EH (cell line): ENCODE measurements at regions not wholly inside any gene's neighbourhood (a gene's known extent, or its start where the extent isn't known, plus 50 kb on each side); places are given as distances from the start of the nearest gene placed in this dataset.
"Not testable (repeated sequence)": the region's sequence is repeated elsewhere in the genome, so short reads cannot be mapped to it uniquely, and the experiment has no call there.

ENCODE experiments used
- DNase-seq: peaks from one replicate; pipeline ENCODE4 v3.0.0-alpha.2; 2015; ENCODE audit warnings: low read depth

DNA sequence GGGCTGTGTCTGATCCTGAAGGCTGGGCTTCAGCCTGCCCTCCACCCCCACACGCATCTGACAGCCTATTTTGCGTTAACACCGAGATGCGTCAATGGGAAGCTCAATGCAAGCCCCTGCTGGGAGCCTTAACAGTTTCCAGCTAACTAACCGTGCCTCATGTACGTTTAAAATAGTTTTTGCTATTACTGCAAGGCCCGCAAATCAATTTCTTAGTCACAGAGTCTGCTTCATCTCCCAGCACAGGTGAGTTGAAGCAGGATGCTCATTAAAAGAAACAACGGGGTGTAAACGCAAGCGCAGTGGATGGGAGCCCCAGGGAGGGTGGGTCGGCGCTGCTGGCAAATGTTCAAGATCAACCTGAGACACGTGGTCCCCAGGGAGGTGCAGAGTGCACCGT is 142.8 kb upstream of the PHACTR3 start:
- no peak for DNase-seq

DNA sequence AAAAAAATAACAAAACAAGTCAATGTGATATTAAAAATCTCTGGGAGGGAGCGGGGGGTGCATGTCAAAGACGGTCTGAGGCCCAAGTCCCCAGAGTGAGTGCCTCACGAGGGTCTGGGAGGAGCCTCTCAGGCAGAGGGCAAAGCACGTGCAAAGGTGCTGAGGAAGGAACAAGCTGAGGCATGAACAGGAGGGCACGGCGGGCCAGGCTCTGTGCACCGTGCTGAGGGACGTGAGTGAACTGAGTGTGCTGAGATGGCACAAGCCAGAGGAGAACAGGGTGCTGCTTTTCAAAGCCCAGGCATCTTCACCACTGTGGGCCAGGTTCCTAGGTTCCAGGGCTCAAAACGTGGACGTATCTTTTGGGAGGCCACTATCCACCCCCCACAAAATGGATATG is 142.1 kb upstream of the PHACTR3 start:
- DNase-seq, result no peak

DNA sequence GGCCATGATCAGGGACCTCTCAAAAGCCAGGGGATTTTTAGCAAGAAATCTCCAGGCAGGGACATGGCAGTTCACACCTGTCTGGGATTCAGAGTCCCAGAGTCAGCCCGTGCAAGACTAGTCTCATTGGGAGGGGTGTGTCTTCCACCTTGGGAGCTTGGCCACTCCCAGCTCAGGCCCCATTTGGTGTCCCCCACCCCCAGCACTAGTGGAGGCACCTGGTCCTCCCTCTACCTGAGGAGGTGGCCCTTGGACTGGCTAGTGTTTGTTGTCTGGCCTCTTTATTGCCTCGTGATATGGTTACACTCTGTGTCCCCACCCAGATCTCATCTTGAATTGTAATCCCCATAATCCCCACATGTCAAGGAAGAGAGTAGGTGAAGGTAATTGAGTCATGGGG is 140.8 kb upstream of the PHACTR3 start:
- DNase-seq, result no peak

DNA sequence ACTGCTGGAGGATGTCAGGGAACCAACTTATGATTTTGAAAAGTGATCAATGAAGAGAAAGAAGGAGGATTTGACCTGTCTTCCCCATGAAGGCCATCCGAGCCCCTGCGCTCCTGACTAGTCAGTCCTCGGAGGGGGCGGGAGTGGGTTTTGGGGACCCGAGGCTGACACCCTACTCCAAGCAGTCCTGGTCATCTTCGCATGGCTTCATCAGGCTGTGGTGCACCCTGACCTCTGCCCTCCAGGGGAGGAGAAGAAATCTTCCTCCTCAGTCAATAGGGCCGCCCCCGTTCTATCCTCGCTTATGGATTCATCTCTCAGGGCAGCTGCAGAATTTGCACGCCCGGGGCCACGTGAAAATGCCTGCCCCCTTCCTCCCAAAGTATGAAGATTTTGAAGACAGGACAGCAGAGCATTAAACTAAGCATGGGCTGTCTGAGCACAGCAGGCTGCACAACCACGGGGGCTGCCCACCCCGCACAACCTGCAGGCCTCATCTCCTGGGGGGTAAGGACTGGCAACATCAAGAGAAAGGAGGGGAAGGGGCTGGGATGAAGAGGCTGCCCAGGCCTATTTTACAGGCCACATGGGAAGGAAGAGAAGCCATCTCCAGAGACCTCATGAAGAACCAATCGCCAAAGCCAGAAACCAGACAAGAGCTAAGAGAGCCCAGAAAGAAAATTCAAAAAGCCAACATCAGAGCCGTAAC is 138.1 kb upstream of the PHACTR3 start:
- no peak for DNase-seq

GRCh38 chr20:59468831-59469230 is 135.5 kb upstream of the PHACTR3 start:
- no peak for DNase-seq

DNA sequence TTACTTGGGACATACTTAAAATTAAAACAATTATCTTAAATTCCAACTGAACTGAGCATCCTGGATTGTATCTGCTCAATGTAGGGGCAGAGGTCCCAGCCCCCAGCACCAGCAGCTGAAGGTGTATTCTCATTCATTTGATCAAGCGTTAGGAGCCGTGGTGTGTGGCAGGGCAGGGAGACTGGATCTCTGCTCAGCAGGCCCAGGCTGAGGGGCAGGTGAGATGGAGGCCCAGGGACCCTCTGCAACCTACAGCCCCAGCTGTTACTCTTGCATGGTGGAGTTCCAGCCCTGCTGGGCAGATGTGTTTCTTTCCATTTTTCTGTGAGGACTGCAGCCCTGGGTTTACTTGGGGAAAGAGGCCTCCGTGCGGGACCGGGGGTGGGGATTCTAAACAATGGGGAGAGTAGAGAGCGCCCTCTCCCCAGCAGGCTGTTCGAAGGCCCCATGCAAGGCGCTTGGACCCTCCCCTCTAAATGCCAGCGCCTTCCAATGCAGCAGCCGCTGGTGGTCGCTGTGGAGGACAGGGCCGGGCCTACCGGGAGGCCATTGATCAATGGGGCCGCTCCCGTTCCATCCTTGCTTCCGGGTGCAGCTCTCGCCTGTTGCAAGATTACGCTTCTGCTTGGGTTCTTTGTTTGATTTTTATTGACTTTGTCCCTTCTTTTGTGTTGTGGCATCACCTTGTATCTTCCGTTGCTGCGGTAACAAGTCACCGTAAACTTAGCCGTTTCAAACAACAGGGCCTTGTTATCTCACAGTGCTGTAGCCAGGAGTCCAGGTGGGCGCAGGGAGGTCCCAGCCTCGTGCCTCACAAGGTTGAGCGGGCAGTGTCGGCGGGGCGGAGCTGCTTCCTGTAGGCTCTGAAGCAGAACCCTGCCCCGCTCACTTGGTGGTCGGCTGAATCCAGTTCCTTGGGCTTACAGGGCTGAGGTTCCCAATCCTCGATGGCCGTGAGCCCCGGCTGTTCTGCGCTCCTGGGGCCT is 134.8 kb upstream of the PHACTR3 start:
- DNase-seq, result no peak

- no peak for DNase-seq
These were observed 133.8 kb upstream of the PHACTR3 start for GRCh38 chr20:59470521-59470920.

DNA sequence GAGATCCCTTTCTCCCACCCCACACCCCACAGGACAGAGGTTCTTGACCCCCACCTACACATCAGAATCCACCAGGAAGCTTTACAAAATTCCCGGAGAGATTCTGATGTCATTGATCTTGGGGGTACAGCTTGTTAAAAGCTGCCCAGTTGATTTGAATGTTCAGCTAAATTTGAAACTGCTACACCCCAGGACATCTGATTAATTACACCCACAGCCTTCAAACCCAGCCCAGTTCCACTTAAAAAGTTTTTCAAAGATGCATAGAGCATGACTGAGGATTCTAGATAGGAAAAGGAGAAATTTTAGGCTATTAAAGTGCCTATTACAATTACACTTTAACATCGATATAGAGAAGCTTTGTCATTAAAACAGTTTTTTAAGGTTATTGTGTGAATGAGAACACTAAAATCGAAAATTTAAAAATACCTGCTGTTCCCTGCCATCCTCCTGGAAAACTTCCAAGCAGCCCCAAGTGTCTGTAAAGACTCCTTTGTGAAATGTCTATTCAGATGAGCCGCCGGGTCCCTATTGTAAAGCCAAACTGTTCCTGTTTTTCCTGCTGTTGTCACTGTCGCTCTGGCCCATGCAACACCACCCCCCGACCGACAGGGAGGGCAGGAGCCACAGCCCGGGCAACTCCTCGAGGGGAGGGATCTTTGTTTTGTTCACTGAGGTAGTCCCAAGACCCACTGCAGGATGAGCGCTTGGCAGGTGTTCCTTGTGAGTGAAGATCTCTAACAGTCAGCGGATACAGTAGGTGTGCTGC is 132.5 kb upstream of the PHACTR3 start:
- no peak for DNase-seq

GRCh38 chr20:59473742-59474141 is 130.6 kb upstream of the PHACTR3 start:
- no peak for DNase-seq

DNA sequence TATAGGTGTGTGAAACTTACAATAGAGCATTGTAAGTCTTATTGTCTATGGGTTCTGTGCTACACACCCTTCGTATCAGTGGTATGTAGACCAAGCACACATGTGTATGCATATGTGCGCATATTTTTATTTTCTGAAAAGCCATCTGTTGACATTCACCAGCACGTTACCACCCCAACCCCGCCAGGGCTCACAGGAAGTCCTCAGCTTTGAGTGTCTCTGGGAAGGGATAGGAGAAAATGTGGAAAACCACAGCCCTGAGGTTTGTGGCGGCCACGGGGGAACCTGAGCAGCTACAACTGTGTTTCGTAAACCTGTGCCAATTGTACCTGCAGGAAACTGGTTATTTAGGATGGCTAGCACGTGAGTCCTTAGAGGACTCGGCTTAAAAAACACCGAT is 123.3 kb upstream of the PHACTR3 start:
- DNase-seq, result no peak

DNA sequence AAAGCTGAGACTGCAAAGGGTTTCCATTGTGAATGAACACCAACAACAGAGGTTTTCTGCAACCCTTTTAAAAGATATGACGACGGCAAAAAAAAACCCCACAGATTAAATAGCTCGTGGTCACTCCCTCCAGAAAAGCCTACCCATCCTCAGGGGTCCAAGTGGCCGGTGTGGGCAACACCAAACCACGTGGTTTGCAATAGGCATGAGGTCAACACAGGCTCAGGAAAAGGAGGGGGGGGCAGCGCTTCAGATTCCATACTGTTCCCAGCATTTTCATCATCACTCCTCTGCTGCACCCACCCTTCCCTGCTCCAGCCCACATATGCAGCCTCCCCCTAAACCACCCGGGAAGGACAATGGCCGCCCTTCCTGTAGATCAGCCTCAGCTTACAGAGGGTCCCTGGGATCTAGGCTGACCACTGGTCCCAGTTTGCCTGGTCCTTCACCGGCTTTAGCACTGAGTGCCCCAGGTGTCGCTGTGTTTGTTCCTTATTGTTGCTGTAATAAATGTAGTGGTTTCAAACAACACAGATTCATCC is 122.8 kb upstream of the PHACTR3 start:
- DNase-seq, result no peak

DNA sequence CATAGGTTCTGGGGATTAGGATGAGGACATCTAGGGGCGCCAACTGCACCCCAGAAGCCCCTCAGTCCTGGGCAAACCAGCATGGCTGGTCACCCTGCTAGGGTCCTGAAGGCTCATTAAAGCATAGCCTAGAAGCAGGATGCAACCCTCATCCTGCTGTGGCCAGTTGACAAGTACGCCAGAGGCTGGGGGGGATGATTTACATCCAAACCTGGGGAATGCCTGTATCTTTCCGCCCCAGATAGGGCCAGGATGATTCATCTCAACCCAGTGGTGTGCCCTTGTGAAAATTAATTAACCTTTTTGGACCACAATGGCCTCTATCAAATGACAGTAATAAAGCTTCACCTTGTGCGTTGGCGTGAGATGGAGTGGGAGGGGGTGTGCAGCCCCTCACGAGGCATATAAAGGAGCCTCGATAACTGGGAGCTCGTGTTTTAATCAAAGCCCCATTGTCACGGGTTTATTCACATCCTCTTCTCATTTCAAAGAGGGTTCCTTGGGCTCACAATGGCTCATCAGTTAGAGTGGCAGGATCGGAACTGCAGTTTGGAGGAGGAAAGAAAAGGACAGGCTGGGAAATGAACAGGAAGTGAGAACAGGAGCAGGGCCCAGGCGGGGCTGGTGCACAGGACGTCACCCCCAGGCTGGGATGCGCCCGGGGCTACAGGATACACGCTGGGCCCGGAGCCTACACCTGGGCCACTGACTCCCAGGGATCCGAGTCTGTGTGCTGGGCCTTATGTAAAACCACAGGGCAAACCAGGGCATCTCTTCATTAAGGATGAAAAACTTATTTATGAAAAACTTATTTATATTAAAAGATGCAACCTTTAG is 121.8 kb upstream of the PHACTR3 start:
- DNase-seq, result no peak

DNA sequence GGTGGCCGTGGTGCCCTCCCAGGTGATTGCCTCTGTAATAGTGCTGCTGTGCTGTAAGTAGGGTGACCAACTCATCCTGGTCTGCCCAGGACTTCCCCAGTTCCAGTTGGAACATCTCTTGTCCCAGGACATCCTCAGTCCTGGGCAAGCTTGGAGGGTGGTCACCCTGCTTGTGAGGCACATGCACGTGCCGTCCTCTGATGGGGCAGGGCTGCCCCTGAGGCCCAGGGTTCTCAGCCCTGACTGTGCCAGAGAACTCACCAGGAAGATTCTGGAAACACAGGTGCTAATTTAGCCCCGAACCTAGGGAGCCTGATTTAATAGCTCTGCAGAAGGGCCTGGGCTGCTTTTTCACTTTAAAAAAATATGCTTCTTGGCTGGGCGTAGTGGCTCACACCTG is 120.9 kb upstream of the PHACTR3 start:
- no peak for DNase-seq

GRCh38 chr20:59484228-59484627 is 120.1 kb upstream of the PHACTR3 start:
- DNase-seq, result no peak

DNA sequence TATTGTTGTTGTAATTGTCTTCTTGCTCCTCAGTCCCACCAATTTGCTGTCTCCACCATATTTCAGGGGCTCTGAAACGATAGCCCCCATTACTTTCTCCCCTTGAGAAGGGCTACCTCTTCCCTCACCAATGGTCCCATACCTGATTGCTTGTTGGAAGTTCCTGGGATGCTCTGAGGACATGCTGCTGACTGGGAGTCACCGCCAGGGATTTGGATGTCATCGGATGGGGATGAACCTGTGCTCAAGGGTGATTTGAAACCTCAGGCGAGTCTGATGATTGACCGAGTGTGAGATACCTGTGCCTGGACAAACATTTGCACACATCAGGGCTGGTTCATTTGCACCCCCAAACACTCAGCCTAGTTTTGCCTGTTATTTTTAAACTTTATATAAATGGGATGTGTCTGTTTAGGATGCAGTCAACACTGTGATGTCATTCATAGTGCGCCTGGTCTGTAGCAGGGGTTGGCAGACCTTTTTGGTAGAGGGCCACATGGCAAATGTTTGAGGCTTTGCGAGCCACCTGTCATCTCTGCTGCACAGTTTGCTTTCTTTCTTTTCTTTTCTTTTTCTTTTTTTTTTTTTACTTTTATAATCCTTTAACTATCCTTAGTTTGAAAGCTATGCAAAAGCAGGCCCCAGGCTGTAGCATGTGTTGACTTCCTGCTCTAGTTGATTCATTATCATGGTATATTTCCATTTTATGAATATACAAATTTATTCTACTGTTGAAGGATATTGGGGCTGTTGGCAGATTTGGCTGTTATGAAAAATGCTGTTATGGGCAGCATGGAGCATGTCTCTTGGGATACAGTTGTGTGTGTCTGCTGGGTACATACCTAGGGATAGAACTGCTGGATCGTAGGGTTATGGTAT is 118.5 kb upstream of the PHACTR3 start:
- no peak for DNase-seq

- DNase-seq, result not testable (repeated sequence)
These were observed 115.9 kb upstream of the PHACTR3 start for GRCh38 chr20:59488459-59488858.

DNA sequence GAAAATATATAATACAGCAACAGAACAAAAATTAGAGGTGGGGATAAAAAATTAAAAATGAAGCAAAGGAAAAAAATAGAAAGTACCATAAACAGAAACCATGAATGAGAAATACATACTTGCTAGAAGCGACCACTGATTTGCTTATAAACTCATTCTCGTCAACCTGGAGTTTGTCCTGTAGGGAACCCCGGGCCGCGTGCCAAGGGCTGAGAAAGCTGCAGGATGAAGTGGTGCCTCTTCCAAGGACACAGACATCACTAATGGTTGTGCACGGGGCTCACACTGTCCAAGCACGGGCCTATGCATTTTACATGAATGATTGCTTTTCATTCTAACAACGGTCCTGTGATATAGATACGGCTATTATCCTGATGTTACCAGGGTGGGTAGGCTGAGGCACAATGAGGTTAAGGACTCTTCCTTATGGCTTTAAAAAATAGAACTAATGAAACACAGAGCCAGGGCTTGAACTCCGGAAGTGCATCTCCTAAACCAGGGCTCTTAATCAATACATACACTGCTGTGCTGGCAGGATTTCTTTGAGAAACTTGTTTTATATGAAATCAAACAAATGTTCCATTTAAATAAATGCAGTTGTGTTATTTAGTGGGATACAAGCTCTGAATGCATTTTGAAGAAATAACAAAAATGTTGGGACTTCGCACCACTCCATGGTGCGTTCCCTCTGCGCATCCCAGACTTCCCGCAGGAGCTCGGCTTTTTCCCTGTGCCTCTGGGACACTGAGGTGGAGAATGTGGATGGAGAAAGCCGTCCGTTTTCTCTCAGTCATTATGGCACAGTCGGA is 113.9 kb upstream of the PHACTR3 start:
- not testable (repeated sequence) for DNase-seq

DNA sequence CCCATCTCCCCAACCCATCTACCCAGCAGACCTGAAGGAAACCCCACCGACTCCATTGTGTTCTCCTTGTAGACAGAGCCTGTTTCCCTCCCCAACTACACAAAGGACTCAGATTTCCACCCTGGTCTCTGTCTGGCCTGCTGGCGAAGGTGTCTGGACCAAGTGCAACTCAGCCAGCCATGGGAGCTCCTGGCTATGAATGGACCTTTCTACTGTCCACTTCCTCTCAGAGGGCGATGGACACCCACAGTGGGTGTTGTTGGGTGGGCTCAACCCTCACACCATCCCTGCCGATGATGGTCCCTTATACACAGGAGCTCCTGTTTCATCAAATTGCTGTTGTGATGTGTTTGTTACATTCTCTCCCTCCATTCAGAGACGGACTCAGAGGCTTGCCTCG is 112.5 kb upstream of the PHACTR3 start:
- no peak for DNase-seq

GRCh38 chr20:59493926-59494325 is 110.4 kb upstream of the PHACTR3 start:
- no peak for DNase-seq
